ENCODE measurements at regions not wholly inside any gene's neighbourhood (a gene's known extent, or its start where the extent isn't known, plus 50 kb on each side); places are given as distances from the start of the nearest gene placed in this dataset.

GRCh38 chr9:96108691-96109380, 193.1 kb downstream of the HSD17B3 start:
- TF ChIP-seq CTCF (IDR thresholded peaks at IDR 0.05 in 8 of 11, conservative IDR thresholded peaks at IDR 0.05 in 3 of 11), result no peak
- no peak for TF ChIP-seq POLR2A (IDR thresholded peaks at IDR 0.05)

All from spleen (tissue), 7 donors.